ENCODE measurements at regions not wholly inside any gene's neighbourhood (a gene's known extent, or its start where the extent isn't known, plus 50 kb on each side); places are given as distances from the start of the nearest gene placed in this dataset.

GRCh38 chr7:114799628-114800028 lies 122.3 kb upstream of the MDFIC start:
- TF ChIP-seq CTCF (IDR thresholded peaks at IDR 0.05) (no peak), POLR2A (IDR thresholded peaks at IDR 0.05; ENCODE audit: low read length) (no peak), ESRRA (IDR thresholded peaks at IDR 0.05; ENCODE audit: borderline replicate concordance, low read length) (no peak), RNF2 (IDR thresholded peaks at IDR 0.05; ENCODE audit: borderline replicate concordance, low read depth) (no peak), CHD2 (IDR thresholded peaks at IDR 0.05; ENCODE audit: low read length, partially characterized antibody) (no peak), MYC (IDR thresholded peaks at IDR 0.05; ENCODE audit: borderline replicate concordance, low read length) (no peak), HOXB5 (CRISPR knock-in tag; IDR thresholded peaks at IDR 0.05) (no peak), KDM1A (IDR thresholded peaks at IDR 0.05; ENCODE audit: low read depth) (no peak), NFE2L2 (conservative IDR thresholded peaks at IDR 0.05; ENCODE audit: low read length) (no peak), PHF8 (IDR thresholded peaks at IDR 0.05; ENCODE audit: borderline replicate concordance, low read depth) (no peak), HDAC2 (IDR thresholded peaks at IDR 0.05) (no peak)
- TF ChIP-seq, protein P1, sequence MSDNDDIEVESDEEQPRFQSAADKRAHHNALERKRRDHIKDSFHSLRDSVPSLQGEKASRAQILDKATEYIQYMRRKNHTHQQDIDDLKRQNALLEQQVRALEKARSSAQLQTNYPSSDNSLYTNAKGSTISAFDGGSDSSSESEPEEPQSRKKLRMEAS (IDR thresholded peaks at IDR 0.05), result no peak
- TF ChIP-seq, protein P2, sequence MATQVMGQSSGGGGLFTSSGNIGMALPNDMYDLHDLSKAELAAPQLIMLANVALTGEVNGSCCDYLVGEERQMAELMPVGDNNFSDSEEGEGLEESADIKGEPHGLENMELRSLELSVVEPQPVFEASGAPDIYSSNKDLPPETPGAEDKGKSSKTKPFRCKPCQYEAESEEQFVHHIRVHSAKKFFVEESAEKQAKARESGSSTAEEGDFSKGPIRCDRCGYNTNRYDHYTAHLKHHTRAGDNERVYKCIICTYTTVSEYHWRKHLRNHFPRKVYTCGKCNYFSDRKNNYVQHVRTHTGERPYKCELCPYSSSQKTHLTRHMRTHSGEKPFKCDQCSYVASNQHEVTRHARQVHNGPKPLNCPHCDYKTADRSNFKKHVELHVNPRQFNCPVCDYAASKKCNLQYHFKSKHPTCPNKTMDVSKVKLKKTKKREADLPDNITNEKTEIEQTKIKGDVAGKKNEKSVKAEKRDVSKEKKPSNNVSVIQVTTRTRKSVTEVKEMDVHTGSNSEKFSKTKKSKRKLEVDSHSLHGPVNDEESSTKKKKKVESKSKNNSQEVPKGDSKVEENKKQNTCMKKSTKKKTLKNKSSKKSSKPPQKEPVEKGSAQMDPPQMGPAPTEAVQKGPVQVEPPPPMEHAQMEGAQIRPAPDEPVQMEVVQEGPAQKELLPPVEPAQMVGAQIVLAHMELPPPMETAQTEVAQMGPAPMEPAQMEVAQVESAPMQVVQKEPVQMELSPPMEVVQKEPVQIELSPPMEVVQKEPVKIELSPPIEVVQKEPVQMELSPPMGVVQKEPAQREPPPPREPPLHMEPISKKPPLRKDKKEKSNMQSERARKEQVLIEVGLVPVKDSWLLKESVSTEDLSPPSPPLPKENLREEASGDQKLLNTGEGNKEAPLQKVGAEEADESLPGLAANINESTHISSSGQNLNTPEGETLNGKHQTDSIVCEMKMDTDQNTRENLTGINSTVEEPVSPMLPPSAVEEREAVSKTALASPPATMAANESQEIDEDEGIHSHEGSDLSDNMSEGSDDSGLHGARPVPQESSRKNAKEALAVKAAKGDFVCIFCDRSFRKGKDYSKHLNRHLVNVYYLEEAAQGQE (IDR thresholded peaks at IDR 0.05), result no peak
